Uterus (tissue), 3 donors: ENCODE measurements at regions not wholly inside any gene's neighbourhood (a gene's known extent, or its start where the extent isn't known, plus 50 kb on each side); places are given as distances from the start of the nearest gene placed in this dataset.

Experiments
- DNase-seq, 2 donors: peaks; one replicate each; pipeline ENCODE4 v3.0.0-alpha.2; 2019 to 2020
- H3K27ac ChIP-seq, 2 donors: fragments of 200-600 bp; sonication (generic); 1 replicate in 1 of 2; 2 replicates in 1 of 2; pipeline ENCODE4 v1.5.1; 2016 to 2018
- H3K27me3 ChIP-seq, 2 donors: fragments of 200-600 bp; sonication (generic); one replicate each; pipeline ENCODE4 v1.5.1; 2018 to 2019; ENCODE audit warnings: control low read depth in 1 of 2
- H3K36me3 ChIP-seq, 2 donors: fragments of 200-600 bp; sonication (generic); one replicate each; pipeline ENCODE4 v1.5.1; 2019; ENCODE audit warnings: control low read depth in 1 of 2
- H3K4me1 ChIP-seq, 2 donors: fragments of 200-600 bp; sonication (generic); one replicate each; pipeline ENCODE4 v1.5.1; 2018 to 2019; ENCODE audit warnings: control low read depth in 1 of 2
- H3K4me3 ChIP-seq, 2 donors: fragments of 200-600 bp; sonication (generic); 1 replicate in 1 of 2; 2 replicates in 1 of 2; pipeline ENCODE4 v1.5.1; 2018 to 2019; ENCODE audit warnings: mild to moderate bottlenecking in 1 of 2
- H3K9me3 ChIP-seq, 2 donors: fragments of 200-600 bp; sonication (generic); one replicate each; pipeline ENCODE4 v1.5.1; 2019; ENCODE audit warnings: control low read depth in 1 of 2
- CTCF ChIP-seq, 4 experiments: fragments of 200-600 bp in 2 of 4; fragments of 450-650 bp in 2 of 4; sonication (generic) in 2 of 4; IDR thresholded peaks; one replicate each; pipeline ENCODE4 v1.5.1; 2016 to 2019; ENCODE audit warnings: antibody characterized with exemption in 4 of 4, mild to moderate bottlenecking in 2 of 4, moderate library complexity in 1 of 4
- POLR2A ChIP-seq, 2 donors: fragments of 450-650 bp; IDR thresholded peaks; one replicate each; pipeline ENCODE4 v1.6.1; 2016; ENCODE audit warnings: antibody characterized with exemption in 2 of 2, mild to moderate bottlenecking in 1 of 2, moderate library complexity in 1 of 2
- intact Hi-C: fragments of 100-400 bp; cut with DNase I; formaldehyde crosslinking; loops from one replicate; pipeline ENCODE4 v1.15.1; 2023; ENCODE audit warnings: low total_unique reads
- donor health status: DM: yes; HTN: yes; CAD: no.

DNA sequence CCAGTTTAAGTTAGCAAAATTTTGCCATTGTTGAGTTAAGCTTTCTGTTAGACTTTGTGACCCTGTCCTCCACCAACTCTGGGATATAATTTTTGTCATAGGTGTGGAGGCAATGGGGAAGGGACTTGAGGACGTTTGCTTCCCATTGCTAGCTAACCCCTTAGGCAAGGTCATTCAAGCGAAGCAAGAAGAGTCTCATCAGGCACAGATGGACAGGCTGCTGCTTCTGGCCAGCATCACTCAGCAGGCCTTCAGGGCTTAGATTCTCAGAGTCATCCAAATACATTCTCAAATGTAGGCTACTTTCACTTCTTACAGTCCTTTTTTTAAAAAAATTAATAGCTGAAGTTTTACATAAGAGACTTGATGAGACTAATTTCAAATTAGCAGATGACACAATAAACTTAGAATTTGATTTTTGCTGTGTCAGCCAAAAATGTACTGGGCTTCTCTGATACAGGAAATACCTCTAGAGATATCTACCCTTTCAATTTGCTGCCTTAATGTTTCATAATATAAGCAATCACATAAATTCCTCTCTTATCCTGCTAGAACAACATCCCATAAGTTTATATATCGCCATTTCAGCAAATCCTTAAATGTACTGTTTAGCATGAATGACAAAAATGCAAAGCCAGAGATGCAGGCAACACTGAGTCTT, 875.2 kb downstream of the FLRT2 start:
- Histone ChIP-seq H3K9me3 (no peaks in the 10 kb centered on the region), H3K27me3 (no peaks in the 10 kb centered on the region), H3K4me1 (no peaks in the 10 kb centered on the region), H3K4me3 (no peak overlapping the region), H3K27ac (no peak overlapping the region), H3K36me3 (no peaks in the 10 kb centered on the region)
- intact Hi-C loops: no loop called here
- no peak for TF ChIP-seq POLR2A (IDR thresholded peaks at IDR 0.05)
- DNase-seq: no peak

GRCh38 chr14:86404425-86404824, 874.5 kb downstream of the FLRT2 start:
- H3K36me3 ChIP-seq: no peaks in the 10 kb centered on the region
- no peak for TF ChIP-seq CTCF (IDR thresholded peaks at IDR 0.05)
- TF ChIP-seq POLR2A (IDR thresholded peaks at IDR 0.05): no peak
- DNase-seq: no peak

DNA sequence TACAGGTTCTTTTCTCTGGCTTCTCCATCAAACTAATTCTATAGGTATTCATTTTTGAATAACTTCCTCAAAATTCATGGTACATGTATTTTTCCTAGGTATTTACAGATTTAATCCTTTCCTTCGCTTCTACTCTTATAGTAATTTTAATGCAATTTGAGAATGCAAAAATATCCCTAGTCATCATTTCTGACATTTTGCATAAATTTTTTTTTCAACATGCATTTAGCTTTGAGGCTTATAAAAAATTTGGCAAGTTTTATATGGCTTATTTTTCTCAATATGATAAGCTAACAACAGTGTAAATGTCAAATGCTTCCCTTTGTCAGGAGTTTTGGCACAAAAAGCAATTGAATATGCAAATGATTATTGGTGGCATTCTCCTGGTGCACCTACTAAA, 872.6 kb downstream of the FLRT2 start:
- H3K4me3 ChIP-seq: no peak overlapping the region
- no peaks in the 10 kb centered on the region for H3K9me3 ChIP-seq
- no peaks in the 10 kb centered on the region for H3K36me3 ChIP-seq
- TF ChIP-seq CTCF (IDR thresholded peaks at IDR 0.05) (no peak), POLR2A (IDR thresholded peaks at IDR 0.05) (no peak)
- H3K4me1 ChIP-seq: no peaks in the 10 kb centered on the region
- H3K27me3 ChIP-seq: no peaks in the 10 kb centered on the region
- H3K27ac ChIP-seq: no peak overlapping the region
- intact Hi-C loops: no loop called here
- no peak for DNase-seq

More at GRCh38 chr14:86404425-86404824, 874.5 kb downstream of the FLRT2 start:
- no peak overlapping the region for H3K4me3 ChIP-seq
- no peaks in the 10 kb centered on the region for H3K4me1 ChIP-seq
- intact Hi-C loops: no loop called here
- no peak overlapping the region for H3K27ac ChIP-seq
- H3K9me3 ChIP-seq: no peaks in the 10 kb centered on the region
- H3K27me3 ChIP-seq: no peaks in the 10 kb centered on the region

- intact Hi-C loops: no loop called here
- H3K4me3 ChIP-seq: no peak overlapping the region
- no peak for DNase-seq
- no peaks in the 10 kb centered on the region for H3K9me3 ChIP-seq
- TF ChIP-seq POLR2A (IDR thresholded peaks at IDR 0.05): no peak
- no peak for TF ChIP-seq CTCF (IDR thresholded peaks at IDR 0.05)
- no peak overlapping the region for H3K27ac ChIP-seq
- H3K4me1 ChIP-seq: no peaks in the 10 kb centered on the region
- H3K27me3 ChIP-seq: no peaks in the 10 kb centered on the region
- H3K36me3 ChIP-seq: no peaks in the 10 kb centered on the region
Measured at GRCh38 chr14:86391085-86391484, 861.1 kb downstream of the FLRT2 start.

- intact Hi-C loops: no loop called here
- no peak for DNase-seq
- Histone ChIP-seq H3K9me3 (no peaks in the 10 kb centered on the region), H3K36me3 (no peaks in the 10 kb centered on the region), H3K4me3 (no peak overlapping the region), H3K27ac (no peak overlapping the region), H3K4me1 (no peaks in the 10 kb centered on the region), H3K27me3 (no peaks in the 10 kb centered on the region)
- TF ChIP-seq CTCF (IDR thresholded peaks at IDR 0.05) (no peak), POLR2A (IDR thresholded peaks at IDR 0.05) (no peak)
Measured at GRCh38 chr14:86388216-86388615, 858.3 kb downstream of the FLRT2 start.

GRCh38 chr14:86373886-86374285, 843.9 kb downstream of the FLRT2 start:
- no peak overlapping the region for H3K27ac ChIP-seq
- no peaks in the 10 kb centered on the region for H3K27me3 ChIP-seq
- intact Hi-C loops: no loop called here
- H3K4me1 ChIP-seq: no peaks in the 10 kb centered on the region
- H3K36me3 ChIP-seq: no peaks in the 10 kb centered on the region
- no peak overlapping the region for H3K4me3 ChIP-seq
- no peaks in the 10 kb centered on the region for H3K9me3 ChIP-seq
- TF ChIP-seq POLR2A (IDR thresholded peaks at IDR 0.05): no peak
- no peak for TF ChIP-seq CTCF (IDR thresholded peaks at IDR 0.05)
- no peak for DNase-seq
